ENCODE measurements at regions not wholly inside any gene's neighbourhood (a gene's known extent, or its start where the extent isn't known, plus 50 kb on each side); places are given as distances from the start of the nearest gene placed in this dataset.
"Not testable (repeated sequence)": the region's sequence is repeated elsewhere in the genome, so short reads cannot be mapped to it uniquely, and the experiment has no call there.

- DNase-seq (ENCODE audit: low spot score); H3K9me2 ChIP-seq (ENCODE audit: insufficient read depth, low read length); POLR2A ChIA-PET; H4K20me1 ChIP-seq (ENCODE audit: insufficient read depth, low read length); H3K9me3 ChIP-seq (ENCODE audit: low read length); CTCF ChIA-PET (ENCODE audit: unreplicated experiment); intact Hi-C loops (cut with micrococcal nuclease; ENCODE audit: unreplicated experiment); H3K79me2 ChIP-seq (ENCODE audit: insufficient read depth, low read depth, low read length); H3K36me3 ChIP-seq (ENCODE audit: insufficient read depth, low read length); H3K4me1 ChIP-seq (ENCODE audit: insufficient read depth, low read length, poor library complexity, severe bottlenecking); BruUV-seq (replicated peaks); H2AFZ ChIP-seq (ENCODE audit: low read length); H3K27ac ChIP-seq (ENCODE audit: low read depth, low read length, poor library complexity, severe bottlenecking); H3K4me3 ChIP-seq (ENCODE audit: low read depth, low read length, poor library complexity, severe bottlenecking); H3K4me2 ChIP-seq (ENCODE audit: low read length): not testable (repeated sequence)
Measured at GRCh38 chr16:88178251-88178650, 204.5 kb upstream of the ZNF469 start.

- H3K9me3 ChIP-seq (ENCODE audit: low read length); H3K4me3 ChIP-seq (ENCODE audit: low read depth, low read length, poor library complexity, severe bottlenecking); H3K27ac ChIP-seq (ENCODE audit: low read depth, low read length, poor library complexity, severe bottlenecking); H3K36me3 ChIP-seq (ENCODE audit: insufficient read depth, low read length); H2AFZ ChIP-seq (ENCODE audit: low read length); DNase-seq (ENCODE audit: low spot score); POLR2A ChIA-PET; H3K4me2 ChIP-seq (ENCODE audit: low read length); H4K20me1 ChIP-seq (ENCODE audit: insufficient read depth, low read length); H3K9me2 ChIP-seq (ENCODE audit: insufficient read depth, low read length); CTCF ChIA-PET (ENCODE audit: unreplicated experiment); BruUV-seq (replicated peaks); H3K4me1 ChIP-seq (ENCODE audit: insufficient read depth, low read length, poor library complexity, severe bottlenecking); intact Hi-C loops (cut with micrococcal nuclease; ENCODE audit: unreplicated experiment); H3K79me2 ChIP-seq (ENCODE audit: insufficient read depth, low read depth, low read length): not testable (repeated sequence)
Measured at GRCh38 chr16:88178896-88179295, 203.9 kb upstream of the ZNF469 start.

GRCh38 chr16:88182967-88183881 is 199.5 kb upstream of the ZNF469 start:
- not testable (repeated sequence) for H3K4me3 ChIP-seq (ENCODE audit: low read depth, low read length, poor library complexity, severe bottlenecking)

GRCh38 chr16:88184053-88184452 is 198.7 kb upstream of the ZNF469 start:
- H3K4me1 ChIP-seq (ENCODE audit: insufficient read depth, low read length, poor library complexity, severe bottlenecking); H3K27ac ChIP-seq (ENCODE audit: low read depth, low read length, poor library complexity, severe bottlenecking); H3K4me3 ChIP-seq (ENCODE audit: low read depth, low read length, poor library complexity, severe bottlenecking); H4K20me1 ChIP-seq (ENCODE audit: insufficient read depth, low read length); H3K36me3 ChIP-seq (ENCODE audit: insufficient read depth, low read length); intact Hi-C loops (cut with micrococcal nuclease; ENCODE audit: unreplicated experiment); H3K9me3 ChIP-seq (ENCODE audit: low read length); POLR2A ChIA-PET; DNase-seq (ENCODE audit: low spot score); H3K4me2 ChIP-seq (ENCODE audit: low read length); H3K79me2 ChIP-seq (ENCODE audit: insufficient read depth, low read depth, low read length); H2AFZ ChIP-seq (ENCODE audit: low read length); BruUV-seq (replicated peaks); CTCF ChIA-PET (ENCODE audit: unreplicated experiment); H3K9me2 ChIP-seq (ENCODE audit: insufficient read depth, low read length): not testable (repeated sequence)

More at GRCh38 chr16:88182967-88183881, 199.5 kb upstream of the ZNF469 start:
- H2AFZ ChIP-seq (ENCODE audit: low read length); H3K27ac ChIP-seq (ENCODE audit: low read depth, low read length, poor library complexity, severe bottlenecking); intact Hi-C loops (cut with micrococcal nuclease; ENCODE audit: unreplicated experiment); H3K4me2 ChIP-seq (ENCODE audit: low read length); POLR2A ChIA-PET; DNase-seq (ENCODE audit: low spot score); H3K9me2 ChIP-seq (ENCODE audit: insufficient read depth, low read length); H3K36me3 ChIP-seq (ENCODE audit: insufficient read depth, low read length); BruUV-seq (replicated peaks); H3K79me2 ChIP-seq (ENCODE audit: insufficient read depth, low read depth, low read length); CTCF ChIA-PET (ENCODE audit: unreplicated experiment); H3K4me1 ChIP-seq (ENCODE audit: insufficient read depth, low read length, poor library complexity, severe bottlenecking); H4K20me1 ChIP-seq (ENCODE audit: insufficient read depth, low read length); H3K9me3 ChIP-seq (ENCODE audit: low read length): not testable (repeated sequence)

GRCh38 chr16:88184566-88185355 is 198.0 kb upstream of the ZNF469 start:
- H3K36me3 ChIP-seq (ENCODE audit: insufficient read depth, low read length); POLR2A ChIA-PET; H3K79me2 ChIP-seq (ENCODE audit: insufficient read depth, low read depth, low read length); H3K4me1 ChIP-seq (ENCODE audit: insufficient read depth, low read length, poor library complexity, severe bottlenecking); intact Hi-C loops (cut with micrococcal nuclease; ENCODE audit: unreplicated experiment); H2AFZ ChIP-seq (ENCODE audit: low read length); H4K20me1 ChIP-seq (ENCODE audit: insufficient read depth, low read length); H3K27ac ChIP-seq (ENCODE audit: low read depth, low read length, poor library complexity, severe bottlenecking); BruUV-seq (replicated peaks); H3K4me3 ChIP-seq (ENCODE audit: low read depth, low read length, poor library complexity, severe bottlenecking); H3K9me3 ChIP-seq (ENCODE audit: low read length); H3K4me2 ChIP-seq (ENCODE audit: low read length); H3K9me2 ChIP-seq (ENCODE audit: insufficient read depth, low read length); CTCF ChIA-PET (ENCODE audit: unreplicated experiment); DNase-seq (ENCODE audit: low spot score): not testable (repeated sequence)

GRCh38 chr16:88185406-88185805 is 197.4 kb upstream of the ZNF469 start:
- H3K79me2 ChIP-seq (ENCODE audit: insufficient read depth, low read depth, low read length), result not testable (repeated sequence)

More at GRCh38 chr16:88185406-88185805, 197.4 kb upstream of the ZNF469 start:
- DNase-seq (ENCODE audit: low spot score); H3K9me2 ChIP-seq (ENCODE audit: insufficient read depth, low read length); POLR2A ChIA-PET; CTCF ChIA-PET (ENCODE audit: unreplicated experiment); H4K20me1 ChIP-seq (ENCODE audit: insufficient read depth, low read length); H3K4me3 ChIP-seq (ENCODE audit: low read depth, low read length, poor library complexity, severe bottlenecking); intact Hi-C loops (cut with micrococcal nuclease; ENCODE audit: unreplicated experiment); H2AFZ ChIP-seq (ENCODE audit: low read length); H3K4me2 ChIP-seq (ENCODE audit: low read length); BruUV-seq (replicated peaks); H3K9me3 ChIP-seq (ENCODE audit: low read length); H3K27ac ChIP-seq (ENCODE audit: low read depth, low read length, poor library complexity, severe bottlenecking); H3K36me3 ChIP-seq (ENCODE audit: insufficient read depth, low read length); H3K4me1 ChIP-seq (ENCODE audit: insufficient read depth, low read length, poor library complexity, severe bottlenecking): not testable (repeated sequence)

All from OCI-LY7 (cell line).